Hematopoietic multipotent progenitor cell treated with erythropoietin and hydrocortisone succinate and interleukin-3 and kit ligand, for 6 days (in vitro differentiated cells): ENCODE measurements at regions not wholly inside any gene's neighbourhood (a gene's known extent, or its start where the extent isn't known, plus 50 kb on each side); places are given as distances from the start of the nearest gene placed in this dataset.
"Not testable (repeated sequence)": the region's sequence is repeated elsewhere in the genome, so short reads cannot be mapped to it uniquely, and the experiment has no call there.

Experiments used
- DNase-seq: peaks from one replicate; pipeline ENCODE4 v3.0.0-alpha.2; 2015

GRCh38 chr20:1825507-1825906 lies 69.7 kb upstream of the SIRPA start:
- no peak for DNase-seq

- no peak for DNase-seq
Observed at GRCh38 chr20:1824834-1825233, 70.4 kb upstream of the SIRPA start.

GRCh38 chr20:1824181-1824580 lies 71.0 kb upstream of the SIRPA start:
- peak; percentile 30 for DNase-seq

- no peak for DNase-seq
Observed at GRCh38 chr20:1823450-1823844, 71.8 kb upstream of the SIRPA start.

- no peak for DNase-seq
Observed at GRCh38 chr20:1822564-1823449, 72.4 kb upstream of the SIRPA start.

- no peak for DNase-seq
Observed at GRCh38 chr20:1820138-1821079, 74.8 kb upstream of the SIRPA start.

- no peak for DNase-seq
Observed at GRCh38 chr20:1819311-1820137, 75.7 kb upstream of the SIRPA start.

- no peak for DNase-seq
Observed at GRCh38 chr20:1818895-1819294, 76.3 kb upstream of the SIRPA start.

GRCh38 chr20:1818247-1818840 lies 76.9 kb upstream of the SIRPA start:
- DNase-seq, result no peak

- no peak for DNase-seq
Observed at GRCh38 chr20:1817577-1818211, 77.5 kb upstream of the SIRPA start.

- DNase-seq, result no peak
Observed at GRCh38 chr20:1816384-1817381, 78.5 kb upstream of the SIRPA start.

- DNase-seq, result no peak
Observed at GRCh38 chr20:1815502-1816085, 79.6 kb upstream of the SIRPA start.

GRCh38 chr20:1814861-1815260 lies 80.3 kb upstream of the SIRPA start:
- DNase-seq, result not testable (repeated sequence)

- no peak for DNase-seq
Observed at GRCh38 chr20:1813674-1814635, 81.3 kb upstream of the SIRPA start.

GRCh38 chr20:1813101-1813529 lies 82.1 kb upstream of the SIRPA start:
- no peak for DNase-seq

GRCh38 chr20:1811621-1812498 lies 83.3 kb upstream of the SIRPA start:
- no peak for DNase-seq

- DNase-seq, result peak; percentile 51
Observed at GRCh38 chr20:1810926-1811620, 84.1 kb upstream of the SIRPA start.
